Hepatocyte (in vitro differentiated cells): ENCODE measurements at regions not wholly inside any gene's neighbourhood (a gene's known extent, or its start where the extent isn't known, plus 50 kb on each side); places are given as distances from the start of the nearest gene placed in this dataset.

Experiments
- DNase-seq: peaks from one replicate; pipeline ENCODE4 v3.0.0-alpha.2; 2016; ENCODE audit warnings: low spot score
- H2AFZ ChIP-seq: fragments of 200-600 bp; sonication (generic); 2 replicates; pipeline ENCODE4 v1.6.0; 2016; ENCODE audit warnings: antibody characterized with exemption, mild to moderate bottlenecking
- H3K27ac ChIP-seq: fragments of 200-600 bp; sonication (generic); 2 replicates; pipeline ENCODE4 v1.5.1; 2016; ENCODE audit warnings: mild to moderate bottlenecking
- H3K27me3 ChIP-seq: fragments of 200-600 bp; sonication (generic); 2 replicates; pipeline ENCODE4 v1.6.1; 2016
- H3K36me3 ChIP-seq: fragments of 200-600 bp; sonication (generic); replicated peaks from 2 replicates; pipeline ENCODE4 v1.5.1; 2016; ENCODE audit warnings: low read depth; ENCODE audit not compliant: insufficient read depth
- H3K4me1 ChIP-seq: fragments of 200-600 bp; sonication (generic); 2 replicates; pipeline ENCODE4 v1.5.1; 2016; ENCODE audit warnings: mild to moderate bottlenecking, moderate library complexity; ENCODE audit not compliant: insufficient read depth
- H3K4me2 ChIP-seq: fragments of 200-600 bp; sonication (generic); 2 replicates; pipeline ENCODE4 v1.6.0; 2016
- H3K4me3 ChIP-seq: fragments of 200-600 bp; sonication (generic); 2 replicates; pipeline ENCODE4 v1.5.1; 2016; ENCODE audit warnings: mild to moderate bottlenecking
- H3K79me2 ChIP-seq: fragments of 200-600 bp; sonication (generic); 2 replicates; pipeline ENCODE4 v1.6.0; 2017; ENCODE audit warnings: mild to moderate bottlenecking
- H3K9me2 ChIP-seq: fragments of 200-600 bp; sonication (generic); replicated peaks from 2 replicates; pipeline ENCODE4 v1.6.0; 2017; ENCODE audit warnings: mild to moderate bottlenecking; ENCODE audit not compliant: insufficient read depth
- H3K9me3 ChIP-seq: fragments of 200-600 bp; sonication (generic); 2 replicates; pipeline ENCODE4 v1.5.1; 2016; ENCODE audit warnings: low read depth, mild to moderate bottlenecking
- H4K20me1 ChIP-seq: fragments of 200-600 bp; sonication (generic); 2 replicates; pipeline ENCODE4 v1.6.0; 2016; ENCODE audit warnings: mild to moderate bottlenecking; ENCODE audit not compliant: insufficient read depth, poor library complexity, severe bottlenecking
- EZH2 ChIP-seq: fragments of 200-600 bp; sonication (generic); IDR thresholded peaks from 2 replicates; pipeline ENCODE4 v1.6.1; 2016; ENCODE audit warnings: antibody characterized with exemption, mild to moderate bottlenecking, borderline replicate concordance
- EZH2phosphoT487 ChIP-seq: fragments of 200-600 bp; sonication (generic); IDR thresholded peaks from one replicate; pipeline ENCODE4 v1.6.1; 2018; ENCODE audit warnings: antibody characterized with exemption, mild to moderate bottlenecking, low read depth, moderate library complexity; ENCODE audit not compliant: unreplicated experiment, severe bottlenecking
- WGBS: methylation state at CpG from one replicate; pipeline ENCODE4 v1.1.6; 2016; ENCODE audit warnings: low lambda C conversion rate; ENCODE audit errors: missing lambda C conversion rate; 5-methylcytosine and 5-hydroxymethylcytosine counted together
- TF ChIP-seq, protein P1 (sequence below): fragments of 200-600 bp; sonication (generic); IDR thresholded peaks from 2 replicates; pipeline ENCODE4 v1.5.1; 2016; ENCODE audit warnings: antibody characterized with exemption, mild to moderate bottlenecking; ENCODE audit not compliant: poor library complexity

DNA sequence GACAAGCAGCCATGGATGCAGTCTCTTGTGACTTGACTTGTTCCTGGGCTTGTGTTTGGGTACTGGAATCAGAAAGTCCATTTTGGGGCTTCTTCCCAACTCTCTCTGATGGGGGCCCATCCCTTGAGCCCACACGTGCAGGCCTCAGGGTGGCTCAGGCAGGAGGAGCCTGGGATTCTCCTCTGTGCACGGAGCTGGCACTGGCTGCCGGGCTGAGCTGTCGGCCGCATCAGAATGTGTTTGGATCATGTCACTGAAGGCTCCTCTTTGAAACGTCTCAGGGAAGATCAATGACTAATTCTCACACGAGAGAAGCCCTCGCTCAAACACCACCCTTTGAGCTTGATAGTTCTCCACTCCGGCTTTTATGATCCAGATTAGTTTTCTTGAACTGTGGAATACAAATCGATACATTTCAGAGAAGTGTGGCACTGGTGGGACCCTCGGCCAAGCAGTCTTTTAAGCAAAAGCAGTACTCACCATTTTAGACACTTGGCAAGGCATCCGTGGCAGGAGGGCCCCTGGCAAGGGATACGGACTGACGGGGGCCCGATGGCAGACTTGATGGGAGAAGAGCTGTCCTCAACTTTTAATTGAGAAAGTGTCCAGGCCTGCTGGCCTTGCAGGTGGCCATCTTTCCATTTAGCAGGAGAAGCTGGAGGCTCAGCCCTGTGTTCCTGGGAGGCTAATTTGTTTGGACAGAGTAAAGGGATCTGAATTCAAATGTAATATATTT, 220.7 kb upstream of the C1orf174 start:
- no peak for DNase-seq
- 76% methylated on average over 15 of the region's 15 CpGs for WGBS
- Histone ChIP-seq H4K20me1 (no peaks in the 10 kb centered on the region), H3K27ac (no peak overlapping the region), H3K4me1 (no peaks in the 10 kb centered on the region), H3K4me2 (no peak overlapping the region), H3K9me3 (no peaks in the 10 kb centered on the region), H3K9me2 (no peaks in the 10 kb centered on the region), H2AFZ (no peak overlapping the region), H3K27me3 (no peaks in the 10 kb centered on the region), H3K4me3 (no peak overlapping the region), H3K36me3 (no peaks in the 10 kb centered on the region), H3K79me2 (no peaks in the 10 kb centered on the region)
- TF ChIP-seq, protein P1, sequence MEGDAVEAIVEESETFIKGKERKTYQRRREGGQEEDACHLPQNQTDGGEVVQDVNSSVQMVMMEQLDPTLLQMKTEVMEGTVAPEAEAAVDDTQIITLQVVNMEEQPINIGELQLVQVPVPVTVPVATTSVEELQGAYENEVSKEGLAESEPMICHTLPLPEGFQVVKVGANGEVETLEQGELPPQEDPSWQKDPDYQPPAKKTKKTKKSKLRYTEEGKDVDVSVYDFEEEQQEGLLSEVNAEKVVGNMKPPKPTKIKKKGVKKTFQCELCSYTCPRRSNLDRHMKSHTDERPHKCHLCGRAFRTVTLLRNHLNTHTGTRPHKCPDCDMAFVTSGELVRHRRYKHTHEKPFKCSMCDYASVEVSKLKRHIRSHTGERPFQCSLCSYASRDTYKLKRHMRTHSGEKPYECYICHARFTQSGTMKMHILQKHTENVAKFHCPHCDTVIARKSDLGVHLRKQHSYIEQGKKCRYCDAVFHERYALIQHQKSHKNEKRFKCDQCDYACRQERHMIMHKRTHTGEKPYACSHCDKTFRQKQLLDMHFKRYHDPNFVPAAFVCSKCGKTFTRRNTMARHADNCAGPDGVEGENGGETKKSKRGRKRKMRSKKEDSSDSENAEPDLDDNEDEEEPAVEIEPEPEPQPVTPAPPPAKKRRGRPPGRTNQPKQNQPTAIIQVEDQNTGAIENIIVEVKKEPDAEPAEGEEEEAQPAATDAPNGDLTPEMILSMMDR = no peak
- TF ChIP-seq EZH2 = no peak
- no peak for TF ChIP-seq EZH2phosphoT487

DNA sequence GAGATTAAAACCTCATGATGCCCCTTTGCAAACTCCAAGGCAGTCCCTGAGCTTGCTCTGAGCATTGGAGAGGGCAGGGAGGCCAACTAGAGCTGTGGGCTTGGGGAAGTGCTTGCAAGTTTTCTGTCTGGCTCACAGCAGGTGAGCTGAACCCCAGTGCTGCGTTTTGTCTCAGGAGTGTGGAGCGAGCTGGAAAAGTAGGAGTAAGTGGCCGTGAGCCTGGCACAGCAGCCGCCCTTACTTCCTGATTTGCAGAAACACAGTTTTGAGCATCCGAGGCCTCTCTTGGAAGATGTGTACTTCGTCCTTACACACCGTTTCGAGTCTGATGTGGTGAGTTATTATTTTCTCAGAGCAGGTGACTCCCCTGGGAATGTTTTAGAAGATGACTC, 221.2 kb upstream of the C1orf174 start:
- no peak overlapping the region for H3K4me2 ChIP-seq
- no peaks in the 10 kb centered on the region for H4K20me1 ChIP-seq
- H3K4me3 ChIP-seq = no peak overlapping the region
- H3K9me2 ChIP-seq = no peaks in the 10 kb centered on the region
- no peak for DNase-seq
- TF ChIP-seq EZH2phosphoT487 (no peak), EZH2 (no peak)
- TF ChIP-seq, protein P1 = no peak
- H3K4me1 ChIP-seq = no peaks in the 10 kb centered on the region
- H3K27me3 ChIP-seq = no peaks in the 10 kb centered on the region
- H3K27ac ChIP-seq = no peak overlapping the region
- H3K9me3 ChIP-seq = no peaks in the 10 kb centered on the region
- H2AFZ ChIP-seq = no peak overlapping the region
- no peaks in the 10 kb centered on the region for H3K79me2 ChIP-seq
- WGBS = 84% methylated on average over 8 of the region's 8 CpGs
- H3K36me3 ChIP-seq = no peaks in the 10 kb centered on the region

DNA sequence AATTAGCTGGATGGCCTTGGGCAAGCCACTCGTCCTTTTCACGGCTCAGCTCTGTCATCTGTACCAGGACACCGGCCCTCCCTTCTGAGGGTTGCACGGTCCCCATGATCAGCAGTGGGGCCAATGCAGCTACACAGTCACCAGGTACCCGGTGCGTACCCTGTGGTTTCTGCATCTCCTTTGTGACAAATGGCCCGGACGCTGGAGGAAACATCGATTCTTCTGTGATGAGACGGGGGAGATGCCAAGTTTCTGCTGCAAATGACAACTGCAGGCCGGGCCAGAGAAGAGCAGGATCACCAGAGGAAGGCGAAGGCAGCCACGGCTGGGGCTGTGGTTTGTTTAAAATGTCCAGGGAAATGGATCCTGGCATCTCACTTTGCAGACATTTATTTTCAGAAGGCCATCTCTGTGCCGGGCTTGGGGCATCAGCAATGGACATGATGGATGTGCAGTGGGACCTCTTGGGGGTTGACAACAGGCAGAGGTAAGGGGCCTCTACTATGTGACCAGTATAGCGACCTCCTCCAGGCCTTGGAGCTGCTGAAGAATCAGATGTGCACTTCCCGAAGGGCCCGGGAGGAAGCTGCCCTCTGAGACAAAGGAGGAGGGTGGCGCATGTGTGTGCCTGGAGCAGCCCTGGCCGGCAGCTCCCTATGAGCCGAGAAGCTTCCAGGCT, 221.9 kb upstream of the C1orf174 start:
- no peaks in the 10 kb centered on the region for H3K36me3 ChIP-seq
- DNase-seq = no peak
- no peaks in the 10 kb centered on the region for H3K9me2 ChIP-seq
- WGBS = 91% methylated on average over 20 of the region's 20 CpGs
- no peaks in the 10 kb centered on the region for H3K9me3 ChIP-seq
- TF ChIP-seq, protein P1 = no peak
- no peak for TF ChIP-seq EZH2phosphoT487
- TF ChIP-seq EZH2 = no peak
- no peak overlapping the region for H3K27ac ChIP-seq
- H3K27me3 ChIP-seq = no peaks in the 10 kb centered on the region
- H3K4me3 ChIP-seq = no peak overlapping the region
- H2AFZ ChIP-seq = no peak overlapping the region
- no peaks in the 10 kb centered on the region for H3K79me2 ChIP-seq
- H3K4me2 ChIP-seq = no peak overlapping the region
- no peaks in the 10 kb centered on the region for H3K4me1 ChIP-seq
- H4K20me1 ChIP-seq = no peaks in the 10 kb centered on the region
